ENCODE measurements at regions not wholly inside any gene's neighbourhood (a gene's known extent, or its start where the extent isn't known, plus 50 kb on each side); places are given as distances from the start of the nearest gene placed in this dataset.

GRCh38 chr17:36844013-36844412, 93.3 kb upstream of the LHX1 start:
- Mint-ChIP-seq H3K4me1 (ENCODE audit: low read depth, unreplicated experiment) (peaks cover 7% of the 10 kb centered on the region), H3K36me3 (ENCODE audit: unreplicated experiment) (peaks cover 5% of the 10 kb centered on the region), H3K4me3 (ENCODE audit: unreplicated experiment) (no peak overlapping the region), H3K27ac (ENCODE audit: unreplicated experiment) (no peak overlapping the region), H3K27me3 (ENCODE audit: unreplicated experiment) (peaks cover 16% of the 10 kb centered on the region), H3K9me3 (ENCODE audit: unreplicated experiment) (peaks cover 2% of the 10 kb centered on the region)
- TF ChIP-seq CTCF (IDR thresholded peaks at IDR 0.05; ENCODE audit: partially characterized antibody, unreplicated experiment), result no peak
- DNase-seq, result no peak

GRCh38 chr17:36844601-36845000, 92.7 kb upstream of the LHX1 start:
- H3K4me1 Mint-ChIP-seq (ENCODE audit: low read depth, unreplicated experiment), result peaks cover 7% of the 10 kb centered on the region
- peaks cover 16% of the 10 kb centered on the region for H3K27me3 Mint-ChIP-seq (ENCODE audit: unreplicated experiment)
- H3K4me3 Mint-ChIP-seq (ENCODE audit: unreplicated experiment), result no peak overlapping the region
- H3K27ac Mint-ChIP-seq (ENCODE audit: unreplicated experiment), result no peak overlapping the region
- peaks cover 5% of the 10 kb centered on the region for H3K36me3 Mint-ChIP-seq (ENCODE audit: unreplicated experiment)
- no peak for TF ChIP-seq CTCF (IDR thresholded peaks at IDR 0.05; ENCODE audit: partially characterized antibody, unreplicated experiment)
- no peak for DNase-seq
- H3K9me3 Mint-ChIP-seq (ENCODE audit: unreplicated experiment), result peaks cover 2% of the 10 kb centered on the region

- TF ChIP-seq CTCF (IDR thresholded peaks at IDR 0.05; ENCODE audit: partially characterized antibody, unreplicated experiment), result no peak
- Mint-ChIP-seq H3K4me3 (ENCODE audit: unreplicated experiment) (no peak overlapping the region), H3K27me3 (ENCODE audit: unreplicated experiment) (peaks cover 16% of the 10 kb centered on the region), H3K4me1 (ENCODE audit: low read depth, unreplicated experiment) (peaks cover 7% of the 10 kb centered on the region), H3K36me3 (ENCODE audit: unreplicated experiment) (peaks cover 5% of the 10 kb centered on the region), H3K27ac (ENCODE audit: unreplicated experiment) (no peak overlapping the region), H3K9me3 (ENCODE audit: unreplicated experiment) (peaks cover 2% of the 10 kb centered on the region)
- no peak for DNase-seq
Observed at GRCh38 chr17:36845916-36846315, 91.4 kb upstream of the LHX1 start.

- H3K36me3 Mint-ChIP-seq (ENCODE audit: unreplicated experiment), result no peaks in the 10 kb centered on the region
- no peak for TF ChIP-seq CTCF (IDR thresholded peaks at IDR 0.05; ENCODE audit: partially characterized antibody, unreplicated experiment)
- DNase-seq, result no peak
- peaks cover 16% of the 10 kb centered on the region for H3K27me3 Mint-ChIP-seq (ENCODE audit: unreplicated experiment)
- H3K27ac Mint-ChIP-seq (ENCODE audit: unreplicated experiment), result no peak overlapping the region
- H3K4me3 Mint-ChIP-seq (ENCODE audit: unreplicated experiment), result no peak overlapping the region
- H3K9me3 Mint-ChIP-seq (ENCODE audit: unreplicated experiment), result peaks cover 2% of the 10 kb centered on the region
- peaks cover 7% of the 10 kb centered on the region for H3K4me1 Mint-ChIP-seq (ENCODE audit: low read depth, unreplicated experiment)
Observed at GRCh38 chr17:36846410-36847292, 90.6 kb upstream of the LHX1 start.

Data from glutamatergic neuron (in vitro differentiated cells).